Neural cell (in vitro differentiated cells): ENCODE measurements at regions not wholly inside any gene's neighbourhood (a gene's known extent, or its start where the extent isn't known, plus 50 kb on each side); places are given as distances from the start of the nearest gene placed in this dataset.

ENCODE experiments used
- CTCF ChIP-seq: fragments of 450-650 bp; IDR thresholded peaks from 2 replicates; pipeline ENCODE4 v1.5.1; 2014; ENCODE audit warnings: antibody characterized with exemption, mild to moderate bottlenecking, moderate library complexity; ENCODE audit not compliant: poor library complexity, severe bottlenecking
- EP300 ChIP-seq: fragments of 450-650 bp; conservative IDR thresholded peaks from 2 replicates; pipeline ENCODE4 v1.6.1; 2014; ENCODE audit warnings: antibody characterized with exemption, mild to moderate bottlenecking, moderate library complexity; ENCODE audit not compliant: poor library complexity, severe bottlenecking
- EZH2 ChIP-seq: fragments of 200-600, 300-800 bp; shearing (Covaris generic), sonication (generic); IDR thresholded peaks from 2 replicates; pipeline ENCODE4 v1.6.1; 2014; ENCODE audit warnings: antibody characterized with exemption, low read length, borderline replicate concordance, mild to moderate bottlenecking; ENCODE audit not compliant: insufficient read depth, poor library complexity, severe bottlenecking
- MXI1 ChIP-seq: fragments of 450-650 bp; conservative IDR thresholded peaks from 2 replicates; pipeline ENCODE4 v1.6.1; 2014; ENCODE audit warnings: antibody characterized with exemption, mild to moderate bottlenecking; ENCODE audit not compliant: poor library complexity, severe bottlenecking
- POLR2AphosphoS5 ChIP-seq: IDR thresholded peaks from 2 replicates; pipeline ENCODE4 v1.6.1; 2012
- RAD21 ChIP-seq: fragments of 450-650 bp; conservative IDR thresholded peaks from 2 replicates; pipeline ENCODE4 v1.6.1; 2014; ENCODE audit warnings: antibody characterized with exemption, mild to moderate bottlenecking, moderate library complexity
- REST ChIP-seq: IDR thresholded peaks from 2 replicates; pipeline ENCODE4 v1.6.1; 2012; ENCODE audit warnings: borderline replicate concordance

GRCh38 chrX:139211568-139212182 lies 318.9 kb upstream of the F9 start:
- TF ChIP-seq CTCF (no peak), REST (no peak), POLR2AphosphoS5 (no peak), MXI1 (no peak), EP300 (no peak), EZH2 (no peak), RAD21 (no peak)
